Body of pancreas (tissue), 4 donors: ENCODE measurements at regions not wholly inside any gene's neighbourhood (a gene's known extent, or its start where the extent isn't known, plus 50 kb on each side); places are given as distances from the start of the nearest gene placed in this dataset.

Experiments used
- POLR2A ChIP-seq, 3 donors: fragments of 450-650 bp; IDR thresholded peaks; one replicate each; pipeline ENCODE4 v1.6.1; 2016; ENCODE audit warnings: antibody characterized with exemption in 3 of 3, mild to moderate bottlenecking in 2 of 3
- TF ChIP-seq, protein P1 (sequence below), 7 experiments: fragments of 450-650 bp in 4 of 7; fragments of 200-600 bp in 3 of 7; sonication (generic) in 3 of 7; IDR thresholded peaks; one replicate each; pipeline ENCODE4 v1.5.1; 2016 to 2019; ENCODE audit warnings: antibody characterized with exemption in 7 of 7

DNA sequence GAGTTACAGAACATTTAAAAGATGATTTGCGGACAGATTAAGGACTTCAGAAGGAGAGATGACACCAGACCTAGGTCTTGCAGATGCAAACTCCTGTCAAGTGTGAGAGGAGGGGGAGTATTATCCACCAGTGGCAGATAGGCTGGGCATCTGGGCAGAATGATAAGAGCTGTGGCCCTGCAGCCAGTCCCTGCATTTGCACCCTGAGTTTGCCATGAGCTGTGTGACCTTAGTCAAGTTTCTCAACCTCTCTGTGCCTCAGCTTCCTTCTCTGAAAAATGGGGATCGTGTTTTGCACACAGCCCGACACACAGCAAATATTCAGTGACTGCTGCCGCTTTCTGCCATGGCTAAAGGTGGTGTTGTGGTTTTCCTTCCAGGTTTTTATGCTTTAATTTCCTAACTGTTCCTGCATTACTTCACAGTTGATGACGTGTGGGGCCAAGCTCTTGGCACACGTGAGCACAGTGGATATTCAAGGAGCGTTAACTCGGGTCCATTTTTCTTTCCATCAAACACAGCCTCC, 516.2 kb downstream of the CDH26 start:
- TF ChIP-seq, protein P1, sequence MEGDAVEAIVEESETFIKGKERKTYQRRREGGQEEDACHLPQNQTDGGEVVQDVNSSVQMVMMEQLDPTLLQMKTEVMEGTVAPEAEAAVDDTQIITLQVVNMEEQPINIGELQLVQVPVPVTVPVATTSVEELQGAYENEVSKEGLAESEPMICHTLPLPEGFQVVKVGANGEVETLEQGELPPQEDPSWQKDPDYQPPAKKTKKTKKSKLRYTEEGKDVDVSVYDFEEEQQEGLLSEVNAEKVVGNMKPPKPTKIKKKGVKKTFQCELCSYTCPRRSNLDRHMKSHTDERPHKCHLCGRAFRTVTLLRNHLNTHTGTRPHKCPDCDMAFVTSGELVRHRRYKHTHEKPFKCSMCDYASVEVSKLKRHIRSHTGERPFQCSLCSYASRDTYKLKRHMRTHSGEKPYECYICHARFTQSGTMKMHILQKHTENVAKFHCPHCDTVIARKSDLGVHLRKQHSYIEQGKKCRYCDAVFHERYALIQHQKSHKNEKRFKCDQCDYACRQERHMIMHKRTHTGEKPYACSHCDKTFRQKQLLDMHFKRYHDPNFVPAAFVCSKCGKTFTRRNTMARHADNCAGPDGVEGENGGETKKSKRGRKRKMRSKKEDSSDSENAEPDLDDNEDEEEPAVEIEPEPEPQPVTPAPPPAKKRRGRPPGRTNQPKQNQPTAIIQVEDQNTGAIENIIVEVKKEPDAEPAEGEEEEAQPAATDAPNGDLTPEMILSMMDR (IDR thresholded peaks at IDR 0.05), result no peak
- no peak for TF ChIP-seq POLR2A (IDR thresholded peaks at IDR 0.05)
